Muscle layer of duodenum (tissue), 2 donors: ENCODE measurements at regions not wholly inside any gene's neighbourhood (a gene's known extent, or its start where the extent isn't known, plus 50 kb on each side); places are given as distances from the start of the nearest gene placed in this dataset.

Experiments used
- H3K27ac ChIP-seq: one replicate; pipeline ENCODE4 v1.7.0; 2013; ENCODE audit warnings: mild to moderate bottlenecking, low read length
- H3K27me3 ChIP-seq: one replicate; pipeline ENCODE4 v1.7.0; 2013; ENCODE audit warnings: low read depth, mild to moderate bottlenecking, control low read depth, low read length
- H3K36me3 ChIP-seq, 2 donors: one replicate each; pipeline ENCODE4 v1.7.0; 2013; ENCODE audit warnings: low read length in 2 of 2, control low read depth in 1 of 2, mild to moderate bottlenecking in 1 of 2; ENCODE audit not compliant: insufficient read depth in 2 of 2, control insufficient read depth in 1 of 2
- H3K4me1 ChIP-seq, 2 donors: one replicate each; pipeline ENCODE4 v1.7.0; 2013; ENCODE audit warnings: low read length in 2 of 2, mild to moderate bottlenecking in 2 of 2, control low read depth in 1 of 2, moderate library complexity in 1 of 2; ENCODE audit not compliant: insufficient read depth in 2 of 2, control insufficient read depth in 1 of 2
- H3K4me3 ChIP-seq, 2 donors: one replicate each; pipeline ENCODE4 v1.7.0; 2013; ENCODE audit warnings: low read length in 2 of 2, low read depth in 1 of 2, mild to moderate bottlenecking in 1 of 2
- H3K9me3 ChIP-seq, 2 donors: one replicate each; pipeline ENCODE4 v1.7.0; 2013; ENCODE audit warnings: low read length in 2 of 2, control low read depth in 1 of 2, mild to moderate bottlenecking in 1 of 2; ENCODE audit not compliant: control insufficient read depth in 1 of 2
- donor health status: healthy.

DNA sequence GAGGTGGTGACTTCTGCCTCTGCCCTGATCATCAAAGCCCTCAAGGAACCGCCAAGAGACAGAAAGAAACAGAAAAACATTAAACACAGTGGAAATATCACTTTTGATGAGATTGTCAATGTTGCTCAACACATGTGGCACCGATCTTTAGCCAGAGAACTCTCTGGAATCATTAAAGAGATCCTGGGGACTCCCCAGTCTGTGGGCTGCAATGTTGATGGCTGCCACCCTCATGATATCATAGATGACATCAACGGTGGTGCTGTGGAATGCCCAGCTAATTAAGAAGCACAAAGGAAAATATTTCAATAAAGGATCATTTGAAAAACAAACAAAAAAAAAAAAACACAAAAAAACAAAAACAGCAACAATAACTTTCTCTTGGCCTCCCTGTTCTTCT is 59.5 kb upstream of the TOMM7 start:
- no peak overlapping the region for H3K4me3 ChIP-seq
- H3K4me1 ChIP-seq: peaks cover 0 to 3% of the 10 kb centered on the region in 2 donors
- no peaks in the 10 kb centered on the region for H3K36me3 ChIP-seq
- no peak overlapping the region for H3K27ac ChIP-seq
- H3K27me3 ChIP-seq: no peaks in the 10 kb centered on the region
- no peaks in the 10 kb centered on the region for H3K9me3 ChIP-seq

DNA sequence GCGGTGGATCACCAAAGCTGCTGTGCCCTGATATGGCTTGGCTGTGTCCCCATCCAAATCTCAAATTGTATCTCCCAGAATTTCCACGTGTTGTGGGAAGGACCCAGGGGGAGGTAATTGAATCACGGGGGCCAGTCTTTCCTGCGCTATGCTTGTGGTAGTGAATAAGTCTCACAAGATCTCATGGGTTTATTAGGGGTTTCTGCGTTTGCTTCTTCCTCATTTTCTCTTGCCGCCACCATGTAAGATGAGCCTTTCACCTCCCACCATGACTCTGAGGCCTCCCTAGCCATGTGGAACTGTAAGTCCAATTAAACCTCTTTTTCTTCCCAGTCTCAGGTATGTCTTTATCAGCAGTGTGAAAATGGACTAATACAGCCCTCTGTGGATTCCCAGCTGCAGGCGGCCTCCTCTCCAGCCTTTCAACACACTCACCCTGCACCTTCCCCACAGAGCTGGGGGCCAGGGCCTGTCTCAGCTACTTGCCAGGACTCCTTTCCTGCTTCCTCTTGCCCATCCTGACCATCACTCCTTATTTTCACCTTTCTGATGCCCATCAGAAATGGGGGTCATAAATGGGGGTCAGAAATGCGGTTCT is 57.2 kb upstream of the TOMM7 start:
- H3K27me3 ChIP-seq: no peaks in the 10 kb centered on the region
- no peaks in the 10 kb centered on the region for H3K36me3 ChIP-seq
- no peak overlapping the region for H3K4me3 ChIP-seq
- no peak overlapping the region for H3K27ac ChIP-seq
- H3K9me3 ChIP-seq: no peaks in the 10 kb centered on the region
- no peaks in the 10 kb centered on the region for H3K4me1 ChIP-seq

DNA sequence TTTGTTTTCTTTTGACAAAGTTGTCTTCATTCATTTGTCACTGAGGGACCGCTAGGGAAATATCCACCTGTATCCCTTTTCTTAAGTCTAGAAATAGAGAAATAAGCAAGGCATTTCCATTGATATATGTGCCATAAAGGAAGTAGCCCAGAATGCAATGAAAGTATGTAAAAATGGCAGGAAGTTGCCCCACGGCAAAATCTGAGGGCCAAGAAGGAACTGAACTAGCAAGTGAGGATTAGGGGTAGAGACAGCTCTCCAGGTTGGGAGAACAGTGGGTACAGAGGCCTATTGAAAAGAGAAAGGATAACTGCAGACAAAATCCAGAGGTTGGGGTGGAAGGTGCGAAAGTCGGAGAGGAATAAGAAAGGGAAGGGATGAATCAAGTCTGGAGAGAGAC is 56.6 kb upstream of the TOMM7 start:
- Histone ChIP-seq H3K4me3 (no peak overlapping the region), H3K27me3 (no peaks in the 10 kb centered on the region)

DNA sequence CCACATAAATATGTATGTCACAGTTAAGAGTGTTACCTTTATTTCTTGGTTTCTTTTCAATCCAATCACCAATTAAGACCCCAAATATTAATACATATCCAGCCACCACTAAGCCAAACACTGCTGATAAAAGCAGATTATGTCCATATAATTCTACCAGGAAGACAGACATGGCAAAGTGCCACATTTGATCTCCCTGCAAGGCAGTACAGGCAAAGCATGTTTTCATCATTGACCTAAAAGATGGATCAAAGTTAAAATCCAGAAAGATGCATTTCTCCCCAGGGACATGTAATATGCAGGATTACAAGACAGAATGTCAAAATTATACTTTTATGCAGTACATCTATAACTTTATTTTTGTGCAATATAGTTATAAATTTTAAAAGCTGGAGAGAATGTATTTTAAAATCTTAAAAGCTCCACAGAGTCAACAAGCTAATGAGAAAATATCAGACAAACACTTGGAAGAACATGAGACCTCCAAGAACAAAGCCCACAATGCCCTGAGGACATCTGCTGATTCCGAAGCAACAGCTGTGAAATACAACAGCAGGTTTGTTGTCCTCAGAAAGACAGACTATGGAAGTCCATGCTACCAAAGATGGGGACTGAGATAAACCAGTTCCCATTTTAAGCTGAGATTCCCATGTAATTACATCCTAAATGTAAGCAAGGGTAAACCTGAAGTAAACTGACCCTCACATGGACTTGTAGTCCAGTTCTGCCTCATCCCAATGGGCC is 54.5 kb upstream of the TOMM7 start:
- Histone ChIP-seq H3K27ac (no peak overlapping the region), H3K4me3 (no peak overlapping the region), H3K9me3 (no peaks in the 10 kb centered on the region), H3K27me3 (no peaks in the 10 kb centered on the region), H3K36me3 (no peaks in the 10 kb centered on the region), H3K4me1 (no peaks in the 10 kb centered on the region)

More for the DNA sequence above, 56.6 kb upstream of the TOMM7 start:
- H3K9me3 ChIP-seq: no peaks in the 10 kb centered on the region
- H3K4me1 ChIP-seq: no peaks in the 10 kb centered on the region
- H3K36me3 ChIP-seq: no peaks in the 10 kb centered on the region
- no peak overlapping the region for H3K27ac ChIP-seq

DNA sequence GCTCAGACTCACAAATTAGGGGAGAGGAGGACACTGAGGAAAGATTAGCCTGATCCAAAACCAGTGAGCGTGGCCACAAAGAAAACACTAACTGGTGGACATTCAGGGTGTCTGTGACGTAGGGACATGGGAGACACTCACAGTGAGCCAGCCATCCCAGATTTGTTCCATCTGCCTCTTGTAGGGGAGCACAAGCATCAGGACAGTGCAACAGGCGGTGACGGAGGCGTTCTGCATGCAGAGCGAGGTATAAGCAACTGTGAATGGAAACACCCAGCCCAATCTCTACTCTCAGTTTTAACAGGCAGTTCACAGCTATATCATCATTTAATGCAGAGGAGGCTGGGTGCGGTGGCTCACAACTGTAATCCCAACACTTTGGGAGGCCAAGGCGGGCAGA is 52.8 kb upstream of the TOMM7 start:
- H3K27me3 ChIP-seq: no peaks in the 10 kb centered on the region
- H3K9me3 ChIP-seq: no peaks in the 10 kb centered on the region
- H3K27ac ChIP-seq: no peak overlapping the region
- H3K4me1 ChIP-seq: no peaks in the 10 kb centered on the region
- no peak overlapping the region for H3K4me3 ChIP-seq
- no peaks in the 10 kb centered on the region for H3K36me3 ChIP-seq

DNA sequence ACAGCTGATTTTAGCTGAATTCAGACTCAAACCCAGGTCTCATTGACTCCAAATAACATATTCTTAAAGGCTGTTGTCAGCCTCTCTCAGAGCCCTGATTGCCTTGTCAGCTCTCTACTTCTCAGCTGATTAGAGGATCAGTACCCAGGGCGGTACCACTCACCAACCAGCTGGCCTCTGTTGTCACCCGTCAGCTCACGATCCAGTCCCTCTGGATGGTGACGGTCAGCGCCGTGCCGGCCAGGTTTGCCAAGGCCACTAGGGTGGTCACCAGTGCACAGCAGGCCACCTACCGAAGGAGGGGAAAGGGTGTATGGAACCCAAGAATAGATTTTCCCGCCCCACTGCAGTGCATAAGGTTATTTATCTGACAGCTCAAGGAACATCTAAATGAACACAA is 52.3 kb upstream of the TOMM7 start:
- no peak overlapping the region for H3K4me3 ChIP-seq
- H3K36me3 ChIP-seq: no peaks in the 10 kb centered on the region
- H3K9me3 ChIP-seq: no peaks in the 10 kb centered on the region
- H3K4me1 ChIP-seq: no peaks in the 10 kb centered on the region
- H3K27ac ChIP-seq: no peak overlapping the region
- no peaks in the 10 kb centered on the region for H3K27me3 ChIP-seq
